ENCODE measurements at regions not wholly inside any gene's neighbourhood (a gene's known extent, or its start where the extent isn't known, plus 50 kb on each side); places are given as distances from the start of the nearest gene placed in this dataset.
"Not testable (repeated sequence)": the region's sequence is repeated elsewhere in the genome, so short reads cannot be mapped to it uniquely, and the experiment has no call there.

GRCh38 chr2:236901956-236902355 is 183.7 kb upstream of the COPS8 start:
- DNase-seq (ENCODE audit: low spot score) = no peak

GRCh38 chr2:236903978-236904377 is 181.7 kb upstream of the COPS8 start:
- DNase-seq (ENCODE audit: low spot score) = no peak

GRCh38 chr2:236904389-236905263 is 181.1 kb upstream of the COPS8 start:
- no peak for DNase-seq (ENCODE audit: low spot score)

- no peak for DNase-seq (ENCODE audit: low spot score)
These were observed 179.7 kb upstream of the COPS8 start for GRCh38 chr2:236905976-236906375.

- DNase-seq (ENCODE audit: low spot score) = no peak
These were observed 177.1 kb upstream of the COPS8 start for GRCh38 chr2:236908439-236909192.

- DNase-seq (ENCODE audit: low spot score) = no peak
These were observed 176.5 kb upstream of the COPS8 start for GRCh38 chr2:236909193-236909504.

- DNase-seq (ENCODE audit: low spot score) = no peak
These were observed 175.9 kb upstream of the COPS8 start for GRCh38 chr2:236909802-236910201.

GRCh38 chr2:236910781-236911495 is 174.8 kb upstream of the COPS8 start:
- DNase-seq (ENCODE audit: low spot score) = no peak

- no peak for DNase-seq (ENCODE audit: low spot score)
These were observed 173.2 kb upstream of the COPS8 start for GRCh38 chr2:236912326-236913120.

- DNase-seq (ENCODE audit: low spot score) = no peak
These were observed 170.5 kb upstream of the COPS8 start for GRCh38 chr2:236915186-236915585.

GRCh38 chr2:236915726-236916125 is 170.0 kb upstream of the COPS8 start:
- DNase-seq (ENCODE audit: low spot score) = no peak

- no peak for DNase-seq (ENCODE audit: low spot score)
These were observed 169.5 kb upstream of the COPS8 start for GRCh38 chr2:236916181-236916580.

- DNase-seq (ENCODE audit: low spot score) = no peak
These were observed 169.0 kb upstream of the COPS8 start for GRCh38 chr2:236916651-236917050.

- DNase-seq (ENCODE audit: low spot score) = no peak
These were observed 168.5 kb upstream of the COPS8 start for GRCh38 chr2:236917164-236917563.

- no peak for DNase-seq (ENCODE audit: low spot score)
These were observed 167.1 kb upstream of the COPS8 start for GRCh38 chr2:236918545-236918944.

- peak; percentile 17 for DNase-seq (ENCODE audit: low spot score)
These were observed 166.5 kb upstream of the COPS8 start for GRCh38 chr2:236919209-236919608.

GRCh38 chr2:236919801-236920379 is 165.8 kb upstream of the COPS8 start:
- not testable (repeated sequence) for DNase-seq (ENCODE audit: low spot score)

GRCh38 chr2:236922061-236922460 is 163.6 kb upstream of the COPS8 start:
- DNase-seq (ENCODE audit: low spot score) = no peak

- DNase-seq (ENCODE audit: low spot score) = peak; percentile 3
These were observed 157.2 kb upstream of the COPS8 start for GRCh38 chr2:236928380-236929037.

GRCh38 chr2:236932831-236933361 is 152.8 kb upstream of the COPS8 start:
- no peak for DNase-seq (ENCODE audit: low spot score)

GRCh38 chr2:236934166-236934565 is 151.5 kb upstream of the COPS8 start:
- no peak for DNase-seq (ENCODE audit: low spot score)
